ENCODE measurements at regions not wholly inside any gene's neighbourhood (a gene's known extent, or its start where the extent isn't known, plus 50 kb on each side); places are given as distances from the start of the nearest gene placed in this dataset.

GRCh38 chr4:138088449-138089208 is 153.5 kb downstream of the SLC7A11 start:
- TF ChIP-seq CTCF (IDR thresholded peaks at IDR 0.05) = no peak
- TF ChIP-seq POLR2A (IDR thresholded peaks at IDR 0.05) = no peak
